ENCODE measurements at regions not wholly inside any gene's neighbourhood (a gene's known extent, or its start where the extent isn't known, plus 50 kb on each side); places are given as distances from the start of the nearest gene placed in this dataset.

DNA sequence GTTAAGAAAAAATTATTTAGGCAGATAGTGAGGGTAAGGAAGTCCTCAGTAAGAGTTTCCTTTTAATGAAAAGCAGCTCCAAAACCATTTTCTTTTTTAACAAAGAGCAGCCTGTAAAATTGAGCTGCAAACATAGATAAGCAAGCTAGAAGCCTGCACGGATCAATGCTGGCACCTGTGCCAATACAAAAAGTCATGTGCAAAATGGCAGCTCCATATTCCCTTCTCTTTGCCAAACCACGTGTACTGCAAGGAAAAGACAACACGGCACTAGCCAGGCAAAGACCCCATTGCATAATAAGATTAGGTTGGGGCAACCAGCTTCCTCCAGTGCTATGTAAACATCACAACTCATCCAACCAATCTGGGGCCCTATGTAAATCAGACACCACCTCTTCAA lies 268.4 kb upstream of the INTU start:
- TF ChIP-seq POLR2AphosphoS5 (IDR thresholded peaks at IDR 0.05), result no peak
- TF ChIP-seq, protein P1, sequence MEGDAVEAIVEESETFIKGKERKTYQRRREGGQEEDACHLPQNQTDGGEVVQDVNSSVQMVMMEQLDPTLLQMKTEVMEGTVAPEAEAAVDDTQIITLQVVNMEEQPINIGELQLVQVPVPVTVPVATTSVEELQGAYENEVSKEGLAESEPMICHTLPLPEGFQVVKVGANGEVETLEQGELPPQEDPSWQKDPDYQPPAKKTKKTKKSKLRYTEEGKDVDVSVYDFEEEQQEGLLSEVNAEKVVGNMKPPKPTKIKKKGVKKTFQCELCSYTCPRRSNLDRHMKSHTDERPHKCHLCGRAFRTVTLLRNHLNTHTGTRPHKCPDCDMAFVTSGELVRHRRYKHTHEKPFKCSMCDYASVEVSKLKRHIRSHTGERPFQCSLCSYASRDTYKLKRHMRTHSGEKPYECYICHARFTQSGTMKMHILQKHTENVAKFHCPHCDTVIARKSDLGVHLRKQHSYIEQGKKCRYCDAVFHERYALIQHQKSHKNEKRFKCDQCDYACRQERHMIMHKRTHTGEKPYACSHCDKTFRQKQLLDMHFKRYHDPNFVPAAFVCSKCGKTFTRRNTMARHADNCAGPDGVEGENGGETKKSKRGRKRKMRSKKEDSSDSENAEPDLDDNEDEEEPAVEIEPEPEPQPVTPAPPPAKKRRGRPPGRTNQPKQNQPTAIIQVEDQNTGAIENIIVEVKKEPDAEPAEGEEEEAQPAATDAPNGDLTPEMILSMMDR (IDR thresholded peaks at IDR 0.05), result no peak
